HCT116 (cell line): ENCODE measurements at regions not wholly inside any gene's neighbourhood (a gene's known extent, or its start where the extent isn't known, plus 50 kb on each side); places are given as distances from the start of the nearest gene placed in this dataset.

ENCODE experiments used
- ATF3 ChIP-seq: IDR thresholded peaks from 2 replicates; pipeline ENCODE4 v1.6.1; 2012
- CTCF ChIP-seq, 3 experiments: fragments of 200-600 bp in 1 of 3; sonication (generic) in 1 of 3; IDR thresholded peaks in 2 of 3; conservative IDR thresholded peaks in 1 of 3; 2 replicates each; pipeline ENCODE4 v1.5.1; 2012 to 2017; ENCODE audit warnings: low read depth in 2 of 3, low read length in 2 of 3, antibody characterized with exemption in 1 of 3, borderline replicate concordance in 1 of 3, control low read depth in 1 of 3, mild to moderate bottlenecking in 1 of 3, mixed read lengths in 1 of 3, mixed run types in 1 of 3, moderate library complexity in 1 of 3; ENCODE audit not compliant: insufficient read depth in 1 of 3
- EGR1 ChIP-seq: IDR thresholded peaks from 2 replicates; pipeline ENCODE4 v1.6.1; 2012; ENCODE audit warnings: low read depth
- EZH2 ChIP-seq: fragments of 200-600 bp; sonication (generic); IDR thresholded peaks from 2 replicates; pipeline ENCODE4 v1.6.1; 2017; ENCODE audit warnings: antibody characterized with exemption, mixed run types
- FOSL1 ChIP-seq: IDR thresholded peaks from 2 replicates; pipeline ENCODE4 v1.6.1; 2012; ENCODE audit warnings: low read depth
- POLR2A ChIP-seq: IDR thresholded peaks from 2 replicates; pipeline ENCODE4 v1.7.0; 2011; ENCODE audit warnings: borderline replicate concordance; ENCODE audit not compliant: insufficient read depth, insufficient read length; ENCODE audit errors: extremely low read depth
- POLR2AphosphoS5 ChIP-seq: IDR thresholded peaks from 2 replicates; pipeline ENCODE4 v1.6.1; 2011; ENCODE audit warnings: mild to moderate bottlenecking, low read depth, low read length, moderate library complexity
- REST ChIP-seq: IDR thresholded peaks from 2 replicates; pipeline ENCODE4 v1.6.1; 2012; ENCODE audit warnings: low read depth
- SIN3A ChIP-seq: IDR thresholded peaks from 2 replicates; pipeline ENCODE4 v1.6.1; 2012; ENCODE audit warnings: low read depth
- SP1 ChIP-seq: IDR thresholded peaks from 2 replicates; pipeline ENCODE4 v1.6.1; 2012; ENCODE audit warnings: low read depth
- YY1 ChIP-seq: IDR thresholded peaks from 2 replicates; pipeline ENCODE4 v1.6.1; 2011; ENCODE audit warnings: low read length, low read depth, moderate library complexity, mild to moderate bottlenecking; ENCODE audit not compliant: insufficient replicate concordance; ENCODE audit errors: extremely low read depth
- ZBTB33 ChIP-seq: IDR thresholded peaks from 2 replicates; pipeline ENCODE4 v1.6.1; 2011; ENCODE audit warnings: mild to moderate bottlenecking, low read length, moderate library complexity; ENCODE audit not compliant: insufficient replicate concordance; ENCODE audit errors: extremely low read depth
- ZFX ChIP-seq: fragments of 450-650 bp; IDR thresholded peaks from 2 replicates; pipeline ENCODE4 v1.6.1; 2017

- no peak for TF ChIP-seq CTCF (IDR thresholded peaks at IDR 0.05 in 2 of 3, conservative IDR thresholded peaks at IDR 0.05 in 1 of 3; ENCODE audit: borderline replicate concordance in 1 of 3, insufficient read depth in 1 of 3, low read depth in 2 of 3, low read length in 2 of 3)
- no peak for TF ChIP-seq POLR2A
- TF ChIP-seq ZFX: no peak
- TF ChIP-seq YY1: no peak
- no peak for TF ChIP-seq POLR2AphosphoS5
- no peak for TF ChIP-seq ATF3
- no peak for TF ChIP-seq EZH2
- TF ChIP-seq EGR1: no peak
- TF ChIP-seq FOSL1: no peak
- no peak for TF ChIP-seq SIN3A
- TF ChIP-seq REST: no peak
- no peak for TF ChIP-seq ZBTB33
- no peak for TF ChIP-seq SP1
Observed at GRCh38 chr6:66190858-66191257, 483.8 kb upstream of the EYS start.
